ENCODE measurements at regions not wholly inside any gene's neighbourhood (a gene's known extent, or its start where the extent isn't known, plus 50 kb on each side); places are given as distances from the start of the nearest gene placed in this dataset.

DNA sequence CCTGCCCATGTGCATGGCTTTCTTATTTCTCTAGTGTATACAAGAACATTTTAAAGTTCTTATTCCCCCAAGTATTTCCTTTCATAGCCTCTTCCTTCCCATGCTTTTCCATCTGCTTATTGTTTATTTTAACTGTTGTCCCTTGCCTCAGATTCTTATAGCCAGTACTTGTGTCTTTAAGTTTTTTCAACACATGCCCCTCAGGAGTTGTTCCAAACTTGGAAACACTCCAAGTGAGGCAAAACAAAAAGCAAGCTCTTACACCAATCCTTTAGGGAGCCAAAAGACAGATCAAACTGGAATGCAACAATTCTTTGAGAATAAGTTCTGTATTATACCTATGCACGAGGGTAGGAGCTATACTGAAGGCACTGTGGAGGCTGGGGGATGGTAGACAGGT is 222.0 kb upstream of the STK26 start:
- TF ChIP-seq, protein P1, sequence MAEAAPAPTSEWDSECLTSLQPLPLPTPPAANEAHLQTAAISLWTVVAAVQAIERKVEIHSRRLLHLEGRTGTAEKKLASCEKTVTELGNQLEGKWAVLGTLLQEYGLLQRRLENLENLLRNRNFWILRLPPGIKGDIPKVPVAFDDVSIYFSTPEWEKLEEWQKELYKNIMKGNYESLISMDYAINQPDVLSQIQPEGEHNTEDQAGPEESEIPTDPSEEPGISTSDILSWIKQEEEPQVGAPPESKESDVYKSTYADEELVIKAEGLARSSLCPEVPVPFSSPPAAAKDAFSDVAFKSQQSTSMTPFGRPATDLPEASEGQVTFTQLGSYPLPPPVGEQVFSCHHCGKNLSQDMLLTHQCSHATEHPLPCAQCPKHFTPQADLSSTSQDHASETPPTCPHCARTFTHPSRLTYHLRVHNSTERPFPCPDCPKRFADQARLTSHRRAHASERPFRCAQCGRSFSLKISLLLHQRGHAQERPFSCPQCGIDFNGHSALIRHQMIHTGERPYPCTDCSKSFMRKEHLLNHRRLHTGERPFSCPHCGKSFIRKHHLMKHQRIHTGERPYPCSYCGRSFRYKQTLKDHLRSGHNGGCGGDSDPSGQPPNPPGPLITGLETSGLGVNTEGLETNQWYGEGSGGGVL (tag by site-specific recombination; IDR thresholded peaks at IDR 0.05): no peak
- TF ChIP-seq, protein P2, sequence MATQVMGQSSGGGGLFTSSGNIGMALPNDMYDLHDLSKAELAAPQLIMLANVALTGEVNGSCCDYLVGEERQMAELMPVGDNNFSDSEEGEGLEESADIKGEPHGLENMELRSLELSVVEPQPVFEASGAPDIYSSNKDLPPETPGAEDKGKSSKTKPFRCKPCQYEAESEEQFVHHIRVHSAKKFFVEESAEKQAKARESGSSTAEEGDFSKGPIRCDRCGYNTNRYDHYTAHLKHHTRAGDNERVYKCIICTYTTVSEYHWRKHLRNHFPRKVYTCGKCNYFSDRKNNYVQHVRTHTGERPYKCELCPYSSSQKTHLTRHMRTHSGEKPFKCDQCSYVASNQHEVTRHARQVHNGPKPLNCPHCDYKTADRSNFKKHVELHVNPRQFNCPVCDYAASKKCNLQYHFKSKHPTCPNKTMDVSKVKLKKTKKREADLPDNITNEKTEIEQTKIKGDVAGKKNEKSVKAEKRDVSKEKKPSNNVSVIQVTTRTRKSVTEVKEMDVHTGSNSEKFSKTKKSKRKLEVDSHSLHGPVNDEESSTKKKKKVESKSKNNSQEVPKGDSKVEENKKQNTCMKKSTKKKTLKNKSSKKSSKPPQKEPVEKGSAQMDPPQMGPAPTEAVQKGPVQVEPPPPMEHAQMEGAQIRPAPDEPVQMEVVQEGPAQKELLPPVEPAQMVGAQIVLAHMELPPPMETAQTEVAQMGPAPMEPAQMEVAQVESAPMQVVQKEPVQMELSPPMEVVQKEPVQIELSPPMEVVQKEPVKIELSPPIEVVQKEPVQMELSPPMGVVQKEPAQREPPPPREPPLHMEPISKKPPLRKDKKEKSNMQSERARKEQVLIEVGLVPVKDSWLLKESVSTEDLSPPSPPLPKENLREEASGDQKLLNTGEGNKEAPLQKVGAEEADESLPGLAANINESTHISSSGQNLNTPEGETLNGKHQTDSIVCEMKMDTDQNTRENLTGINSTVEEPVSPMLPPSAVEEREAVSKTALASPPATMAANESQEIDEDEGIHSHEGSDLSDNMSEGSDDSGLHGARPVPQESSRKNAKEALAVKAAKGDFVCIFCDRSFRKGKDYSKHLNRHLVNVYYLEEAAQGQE (tag by site-specific recombination; IDR thresholded peaks at IDR 0.05): no peak
- TF ChIP-seq, protein P3, sequence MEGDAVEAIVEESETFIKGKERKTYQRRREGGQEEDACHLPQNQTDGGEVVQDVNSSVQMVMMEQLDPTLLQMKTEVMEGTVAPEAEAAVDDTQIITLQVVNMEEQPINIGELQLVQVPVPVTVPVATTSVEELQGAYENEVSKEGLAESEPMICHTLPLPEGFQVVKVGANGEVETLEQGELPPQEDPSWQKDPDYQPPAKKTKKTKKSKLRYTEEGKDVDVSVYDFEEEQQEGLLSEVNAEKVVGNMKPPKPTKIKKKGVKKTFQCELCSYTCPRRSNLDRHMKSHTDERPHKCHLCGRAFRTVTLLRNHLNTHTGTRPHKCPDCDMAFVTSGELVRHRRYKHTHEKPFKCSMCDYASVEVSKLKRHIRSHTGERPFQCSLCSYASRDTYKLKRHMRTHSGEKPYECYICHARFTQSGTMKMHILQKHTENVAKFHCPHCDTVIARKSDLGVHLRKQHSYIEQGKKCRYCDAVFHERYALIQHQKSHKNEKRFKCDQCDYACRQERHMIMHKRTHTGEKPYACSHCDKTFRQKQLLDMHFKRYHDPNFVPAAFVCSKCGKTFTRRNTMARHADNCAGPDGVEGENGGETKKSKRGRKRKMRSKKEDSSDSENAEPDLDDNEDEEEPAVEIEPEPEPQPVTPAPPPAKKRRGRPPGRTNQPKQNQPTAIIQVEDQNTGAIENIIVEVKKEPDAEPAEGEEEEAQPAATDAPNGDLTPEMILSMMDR (tag by site-specific recombination; IDR thresholded peaks at IDR 0.05): no peak
- no peak for TF ChIP-seq ZNF777 (tag by site-specific recombination; IDR thresholded peaks at IDR 0.05; ENCODE audit: borderline replicate concordance)
- TF ChIP-seq, protein P4, sequence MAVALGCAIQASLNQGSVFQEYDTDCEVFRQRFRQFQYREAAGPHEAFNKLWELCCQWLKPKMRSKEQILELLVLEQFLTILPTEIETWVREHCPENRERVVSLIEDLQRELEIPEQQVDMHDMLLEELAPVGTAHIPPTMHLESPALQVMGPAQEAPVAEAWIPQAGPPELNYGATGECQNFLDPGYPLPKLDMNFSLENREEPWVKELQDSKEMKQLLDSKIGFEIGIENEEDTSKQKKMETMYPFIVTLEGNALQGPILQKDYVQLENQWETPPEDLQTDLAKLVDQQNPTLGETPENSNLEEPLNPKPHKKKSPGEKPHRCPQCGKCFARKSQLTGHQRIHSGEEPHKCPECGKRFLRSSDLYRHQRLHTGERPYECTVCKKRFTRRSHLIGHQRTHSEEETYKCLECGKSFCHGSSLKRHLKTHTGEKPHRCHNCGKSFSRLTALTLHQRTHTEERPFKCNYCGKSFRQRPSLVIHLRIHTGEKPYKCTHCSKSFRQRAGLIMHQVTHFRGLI (tag by site-specific recombination; IDR thresholded peaks at IDR 0.05): no peak

All from HEK293 (cell line).